ENCODE measurements at regions not wholly inside any gene's neighbourhood (a gene's known extent, or its start where the extent isn't known, plus 50 kb on each side); places are given as distances from the start of the nearest gene placed in this dataset.

DNA sequence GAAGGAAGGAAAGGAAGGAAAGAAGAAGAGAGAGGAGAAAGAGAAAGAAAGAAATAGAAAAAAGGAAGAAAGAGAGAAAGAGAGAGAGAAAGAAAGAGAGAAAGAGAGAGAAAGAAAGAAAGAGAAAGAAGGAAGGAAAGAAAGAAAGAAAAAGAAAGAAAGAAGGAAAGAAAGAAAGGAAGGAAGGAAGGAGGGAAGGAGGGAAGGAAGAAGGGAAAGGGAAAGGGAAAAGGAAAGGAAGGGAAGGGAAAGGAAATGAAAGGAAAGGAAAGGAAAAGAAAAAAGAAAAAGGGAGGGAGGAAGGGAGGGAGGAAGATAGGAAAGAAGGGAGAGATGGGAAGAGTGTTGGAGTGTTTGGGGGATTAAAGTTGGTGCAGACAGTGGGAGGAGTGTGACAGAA, 450.1 kb downstream of the GBE1 start:
- TF ChIP-seq CTCF (IDR thresholded peaks at IDR 0.05) (no peak), POLR2A (IDR thresholded peaks at IDR 0.05; ENCODE audit: low read depth) (no peak), POLR2AphosphoS5 (IDR thresholded peaks at IDR 0.05) (no peak)

All from esophagus muscularis mucosa (tissue), 3 donors.